ENCODE measurements at regions not wholly inside any gene's neighbourhood (a gene's known extent, or its start where the extent isn't known, plus 50 kb on each side); places are given as distances from the start of the nearest gene placed in this dataset.

- DNase-seq (ENCODE audit: low spot score) (no peak), ATAC-seq (no peak), FAIRE-seq (no peak)
- no peak overlapping the region for H3K27ac ChIP-seq (ENCODE audit: extremely low read length, insufficient read depth, low read length)
- no peak for TF ChIP-seq ZSCAN20 (CRISPR knock-in tag; IDR thresholded peaks at IDR 0.05; ENCODE audit: borderline replicate concordance)
- TF ChIP-seq GRHL1 (CRISPR knock-in tag; conservative IDR thresholded peaks at IDR 0.05), result no peak
- TF ChIP-seq SNAPC2 (CRISPR knock-in tag; IDR thresholded peaks at IDR 0.05), result no peak
- no peak for TF ChIP-seq ZNF441 (CRISPR knock-in tag; IDR thresholded peaks at IDR 0.05; ENCODE audit: borderline replicate concordance)
- no peak for TF ChIP-seq GATAD1 (CRISPR knock-in tag; IDR thresholded peaks at IDR 0.05)
- no peak for TF ChIP-seq ZNF558 (CRISPR knock-in tag; IDR thresholded peaks at IDR 0.05; ENCODE audit: borderline replicate concordance)
- no peak for TF ChIP-seq MXD4 (CRISPR knock-in tag; IDR thresholded peaks at IDR 0.05)
- no peak for TF ChIP-seq EEA1 (CRISPR knock-in tag; IDR thresholded peaks at IDR 0.05; ENCODE audit: borderline replicate concordance)
- no peak for TF ChIP-seq ARHGAP35 (CRISPR knock-in tag; IDR thresholded peaks at IDR 0.05; ENCODE audit: borderline replicate concordance)
- no peaks in the 10 kb centered on the region for H4K20me1 ChIP-seq (ENCODE audit: insufficient read depth, low read length)
- no peaks in the 10 kb centered on the region for H3K79me2 ChIP-seq (ENCODE audit: insufficient read depth, low read length)
- BruUV-seq (replicated peaks), result no TSS peak
- CTCF ChIA-PET (ENCODE audit: low intra/inter-chr PET ratio, low total read pairs), result no interaction called here
- no peaks in the 10 kb centered on the region for H3K4me1 ChIP-seq (ENCODE audit: insufficient read depth, low read length)
- H3K4me2 ChIP-seq (ENCODE audit: low read depth, low read length), result no peak overlapping the region
- no peak overlapping the region for H3K9ac ChIP-seq (ENCODE audit: insufficient read depth, low read depth, low read length)
- intact Hi-C loops (cut with micrococcal nuclease; ENCODE audit: unreplicated experiment) (no loop called here), in situ Hi-C loops (cut with HindIII; ENCODE audit: extremely low pct_ligation_motif_present, low pct_unique_long_range_greater_than_20kb) (loop anchor here (10.0 kb wide), 1 partner anchor 758 kb away; no protein-coding TSS in a partner anchor)
- no peaks in the 10 kb centered on the region for H3K36me3 ChIP-seq (replicated peaks in 1 of 2; ENCODE audit: control insufficient read depth in 1 of 2, insufficient read depth in 2 of 2, low read length in 2 of 2)
- H3K27me3 ChIP-seq (ENCODE audit: control insufficient read depth in 1 of 2, insufficient read depth in 2 of 2, low read length in 2 of 2), result no peaks in the 10 kb centered on the region
- H2AFZ ChIP-seq (ENCODE audit: low read length), result no peak overlapping the region
- 26% methylated on average over 3 of the region's 3 CpGs for WGBS (ENCODE audit: low lambda C conversion rate)
- H3K9me3 ChIP-seq (ENCODE audit: low read length), result no peaks in the 10 kb centered on the region
- POLR2A ChIA-PET, result no interaction called here
- no peak overlapping the region for H3K4me3 ChIP-seq (replicated peaks in 1 of 3; ENCODE audit: insufficient read depth in 1 of 3, low read depth in 2 of 3, low read length in 3 of 3)
Observed at GRCh38 chr2:194556629-194557028, 1100.4 kb upstream of the SLC39A10 start.
